Suppressor macrophage treated with lipopolysaccharide for 1 hour (primary cell): ENCODE measurements at regions not wholly inside any gene's neighbourhood (a gene's known extent, or its start where the extent isn't known, plus 50 kb on each side); places are given as distances from the start of the nearest gene placed in this dataset.

Experiments
- DNase-seq, 3 donors: peaks; one replicate each; pipeline ENCODE4 v3.0.0-alpha.2; 2020 to 2022

DNA sequence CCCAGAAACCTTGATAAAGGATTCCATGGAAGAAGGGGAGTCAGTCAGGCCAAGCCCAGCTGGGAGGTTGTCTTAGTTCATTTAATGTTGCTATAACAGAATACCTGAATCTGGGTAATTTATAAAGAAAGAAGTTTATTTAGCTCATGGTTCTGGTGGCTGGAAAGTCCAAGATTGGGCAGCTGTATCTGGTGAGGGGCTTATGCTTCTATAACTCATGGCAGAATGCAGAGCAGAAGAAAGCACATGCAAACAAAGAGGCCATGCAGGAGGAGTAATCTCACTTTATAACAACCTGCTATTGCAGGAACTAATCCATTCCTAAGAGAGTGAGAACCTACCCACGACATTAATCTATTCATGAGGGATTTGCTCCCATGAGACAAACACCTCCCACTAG lies 54.2 kb upstream of the ANKRD1 start:
- DNase-seq, result no peak

DNA sequence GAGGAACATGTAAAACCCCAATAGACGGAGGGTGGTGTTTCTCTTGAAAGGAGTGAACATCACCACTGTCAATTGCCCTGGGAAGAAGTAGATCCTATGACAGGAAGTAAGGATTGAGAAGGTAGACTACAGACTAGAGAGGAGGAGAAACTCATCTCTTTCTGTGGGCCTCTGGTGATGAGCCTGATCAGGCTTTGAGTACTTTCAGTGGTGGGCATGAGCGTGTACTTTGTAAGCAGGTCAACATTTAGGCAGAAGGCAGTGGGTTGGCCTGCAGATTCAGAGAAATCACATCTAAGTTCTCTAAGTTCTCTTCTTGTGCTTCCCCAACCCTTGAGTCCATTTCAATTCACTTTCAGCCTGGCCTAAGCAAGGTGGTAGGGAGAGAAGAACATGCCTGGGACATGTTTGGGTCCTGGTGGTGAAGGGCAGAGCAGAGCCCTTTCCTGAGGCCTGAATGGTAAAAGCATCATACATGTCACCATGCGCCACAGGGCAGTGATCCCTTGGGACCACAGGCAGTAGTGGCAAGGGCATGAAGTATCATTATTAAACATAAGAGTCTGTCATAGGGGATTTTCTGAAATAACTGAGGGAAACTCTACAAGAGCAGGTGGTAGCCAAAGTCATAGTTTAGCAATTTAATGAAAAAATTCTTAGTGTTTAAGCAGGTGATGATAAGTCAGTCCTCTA lies 56.4 kb upstream of the ANKRD1 start:
- DNase-seq, result peak in 1 of 3 donors; percentile 8

DNA sequence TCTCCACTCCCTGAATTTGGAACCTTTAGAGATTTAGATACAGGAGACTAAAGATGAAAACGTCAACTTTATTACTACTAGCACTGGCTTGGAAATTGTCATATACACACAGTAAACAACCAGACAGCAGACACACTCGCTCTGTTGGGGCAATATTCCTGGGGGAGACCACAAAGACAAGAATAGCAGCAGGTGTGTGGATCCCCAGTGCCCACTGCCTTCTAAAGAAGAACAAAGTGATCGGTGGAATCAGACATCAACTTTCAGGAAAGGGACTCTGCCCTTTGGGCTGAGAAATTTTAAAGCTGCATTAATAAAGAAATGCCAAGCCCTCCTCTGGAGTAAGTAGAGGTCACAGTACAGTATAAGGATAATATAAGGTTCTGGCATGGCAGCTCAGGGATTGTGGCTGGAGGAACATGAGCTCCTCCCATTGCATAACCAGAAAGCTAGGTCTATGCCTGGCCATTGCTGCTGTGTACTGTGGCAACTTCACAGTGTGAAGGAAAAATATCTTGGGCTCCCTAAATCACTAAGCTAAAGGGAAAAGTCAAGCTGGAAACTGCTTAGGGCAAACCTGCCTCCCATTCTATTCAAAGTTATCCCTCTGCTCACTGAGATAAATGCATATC lies 57.1 kb upstream of the ANKRD1 start:
- peak in 1 of 3 donors; percentile 13 for DNase-seq

DNA sequence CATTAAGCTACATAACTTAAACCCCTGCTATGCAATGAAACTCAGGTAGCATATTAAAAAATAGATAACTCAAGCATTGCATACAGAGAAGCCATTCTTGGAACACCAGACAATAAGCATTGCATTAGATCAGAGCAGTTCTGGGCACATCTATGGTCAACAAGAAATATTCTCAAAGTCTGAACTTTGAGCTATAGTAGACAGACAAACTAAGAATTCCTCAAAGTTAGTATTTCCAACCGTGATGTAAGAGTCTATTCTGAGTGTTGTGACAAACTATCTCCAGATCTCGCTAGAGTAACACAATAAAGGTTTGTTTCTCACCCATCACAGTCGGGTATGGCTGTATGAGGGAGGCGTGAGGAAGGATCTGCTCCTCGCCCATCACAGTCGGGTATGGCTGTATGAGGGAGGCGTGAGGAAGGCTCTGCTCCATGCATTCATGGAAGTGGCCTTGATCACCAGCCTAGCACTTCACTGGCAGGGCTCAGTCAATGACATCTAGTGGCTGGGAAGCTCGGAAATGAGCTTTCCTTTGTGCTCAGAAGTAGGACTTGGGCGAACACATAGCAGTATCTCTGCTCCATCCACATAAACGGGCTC lies 61.6 kb upstream of the ANKRD1 start:
- DNase-seq, result peak in 1 of 3 donors; percentile 14

DNA sequence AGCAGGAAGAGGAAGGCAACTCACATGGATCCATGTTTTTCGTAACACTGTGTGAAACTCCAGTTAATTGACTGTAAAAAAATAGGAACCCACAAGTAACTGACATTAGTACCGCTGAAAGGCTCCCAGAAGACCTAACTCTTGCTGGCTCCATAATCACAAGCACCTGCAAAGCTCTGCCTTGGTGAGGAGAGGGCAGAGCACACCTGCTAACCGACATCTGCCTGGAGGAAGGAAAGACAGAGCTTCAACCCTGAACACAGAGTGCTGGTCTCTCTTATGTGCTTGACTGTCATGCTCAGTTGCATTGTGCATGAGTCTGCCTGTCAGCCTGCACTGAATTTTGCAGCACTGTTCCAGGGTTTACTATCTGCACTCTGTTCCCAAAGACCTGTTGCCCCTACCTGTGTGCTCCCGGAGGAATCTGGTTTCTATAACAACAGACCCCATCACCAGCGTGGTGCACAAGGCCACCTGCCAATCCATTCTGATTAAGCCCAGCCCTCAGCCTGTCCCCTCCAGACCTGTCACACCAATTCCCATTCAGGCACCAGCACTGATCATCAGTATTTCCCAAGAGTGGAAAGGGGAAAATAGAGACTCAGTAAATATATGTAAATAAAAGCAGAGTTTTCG lies 63.1 kb upstream of the ANKRD1 start:
- DNase-seq, result peak in 1 of 3 donors; percentile 23

DNA sequence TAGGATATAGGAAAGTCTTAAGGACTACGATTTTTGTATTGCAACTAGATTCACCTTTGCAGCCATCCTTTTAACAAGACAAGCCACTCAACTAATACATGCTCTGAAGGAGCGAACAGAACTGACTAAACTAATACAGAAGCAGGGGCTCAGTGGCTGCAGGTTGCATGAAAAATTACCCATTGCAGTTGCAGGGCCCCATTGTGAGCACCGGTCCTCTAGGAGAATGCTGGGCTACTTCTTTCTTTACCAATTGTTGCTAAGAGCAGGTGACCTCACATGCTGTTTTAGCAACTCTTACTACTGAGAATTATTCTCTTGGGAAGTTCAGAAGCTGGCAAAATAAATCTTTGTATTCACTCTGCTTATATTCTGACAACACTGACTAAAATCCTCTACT lies 64.0 kb upstream of the ANKRD1 start:
- peak in 1 of 3 donors; percentile 3 for DNase-seq

DNA sequence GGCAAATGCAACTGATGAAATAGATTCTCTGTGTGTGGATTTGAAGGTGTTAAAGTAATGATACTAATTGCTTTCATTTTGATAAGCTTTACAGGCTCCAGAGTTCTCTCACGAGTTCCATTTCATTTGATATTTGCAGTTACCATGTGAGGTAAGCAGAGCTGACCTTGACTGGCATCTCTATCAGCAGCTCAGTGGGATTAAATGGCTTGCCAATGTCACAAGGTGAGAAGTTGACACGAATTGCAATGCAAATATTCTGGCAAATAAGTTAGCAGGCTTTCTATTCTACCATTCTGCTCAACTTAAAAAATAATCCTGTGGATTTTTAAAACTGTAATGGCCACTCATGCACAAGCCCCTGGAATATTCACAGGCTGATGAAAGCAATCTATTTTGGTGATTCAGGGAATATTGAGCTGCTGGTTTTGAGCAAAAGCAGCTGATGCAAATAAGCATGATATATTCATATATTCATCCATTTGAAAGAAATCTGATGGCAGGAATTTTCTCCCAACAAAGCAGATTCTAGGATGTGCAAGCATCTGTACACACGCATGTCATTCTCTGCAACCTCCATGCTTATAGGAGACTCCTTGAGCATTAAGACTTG lies 64.5 kb upstream of the ANKRD1 start:
- DNase-seq, result peak in 1 of 3 donors; percentile 8

DNA sequence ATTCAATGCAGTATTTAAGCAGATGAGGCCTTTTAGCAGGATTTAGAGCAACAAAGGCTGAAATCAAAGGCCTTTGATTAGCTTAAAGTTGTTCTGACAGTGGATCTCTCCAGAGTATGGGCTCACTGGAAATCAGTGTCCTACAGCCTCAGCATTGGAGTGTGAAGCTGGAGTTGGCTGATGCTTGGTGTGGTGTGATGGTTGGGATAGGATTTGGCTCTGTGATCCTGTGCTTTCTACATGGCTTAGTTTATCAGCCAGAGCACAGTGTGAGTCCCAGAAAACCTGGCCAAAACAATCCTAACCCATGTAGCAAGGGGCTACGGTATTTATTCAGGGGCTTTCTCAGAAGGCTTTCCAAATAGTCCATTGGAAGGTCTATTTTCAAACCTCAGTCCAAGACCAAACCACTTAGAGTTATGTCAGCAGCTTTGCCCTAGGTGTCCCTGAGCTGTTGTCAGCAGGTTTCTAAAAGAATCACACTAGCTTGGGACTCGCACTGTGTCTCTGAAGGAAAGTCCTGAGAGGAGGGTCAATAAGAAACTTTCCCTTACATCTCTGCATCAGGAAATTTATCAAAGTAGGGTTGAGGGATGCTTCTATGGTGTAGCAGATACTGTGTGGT lies 65.4 kb upstream of the ANKRD1 start:
- DNase-seq, result peak in 1 of 3 donors; percentile 16

DNA sequence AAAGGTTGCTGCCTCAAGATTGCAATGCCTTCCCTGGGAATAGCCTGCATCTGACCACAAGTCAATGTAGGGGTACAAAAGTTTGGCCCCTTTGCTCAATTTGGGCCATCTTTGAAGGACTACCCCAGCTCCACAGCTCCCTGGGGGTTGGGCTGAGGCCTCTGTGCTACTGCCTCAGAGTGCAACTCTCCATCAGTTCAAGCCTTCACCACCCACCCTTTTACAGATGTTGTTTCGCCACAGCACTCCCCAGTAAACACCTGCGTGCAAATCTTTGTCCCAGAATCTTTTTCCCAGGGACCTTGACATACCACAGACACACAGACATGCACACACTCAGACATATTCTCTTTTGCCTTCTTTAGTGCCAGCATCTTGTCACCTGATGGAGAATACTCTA lies 66.0 kb upstream of the ANKRD1 start:
- peak in 1 of 3 donors; percentile 5 for DNase-seq

DNA sequence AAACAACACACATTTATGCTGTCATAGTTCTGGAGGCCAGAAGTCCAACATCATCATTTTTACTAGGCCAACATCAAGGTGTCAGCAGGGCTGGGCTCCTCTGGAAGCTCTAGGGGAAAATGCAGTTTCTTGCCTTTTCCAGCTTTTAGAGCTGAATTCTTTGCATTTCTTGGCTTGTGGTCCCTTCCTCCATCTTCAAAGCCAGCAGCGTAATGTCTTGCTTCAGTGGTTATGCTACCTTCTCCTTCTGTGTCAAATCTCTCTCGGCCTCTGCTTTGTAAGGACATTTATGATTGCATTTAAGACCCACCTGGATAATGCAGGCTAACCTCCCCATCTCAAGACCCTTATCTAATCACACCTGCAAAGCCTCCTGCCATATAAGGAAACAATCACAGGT lies 66.5 kb upstream of the ANKRD1 start:
- peak in 1 of 3 donors; percentile 16 for DNase-seq

DNA sequence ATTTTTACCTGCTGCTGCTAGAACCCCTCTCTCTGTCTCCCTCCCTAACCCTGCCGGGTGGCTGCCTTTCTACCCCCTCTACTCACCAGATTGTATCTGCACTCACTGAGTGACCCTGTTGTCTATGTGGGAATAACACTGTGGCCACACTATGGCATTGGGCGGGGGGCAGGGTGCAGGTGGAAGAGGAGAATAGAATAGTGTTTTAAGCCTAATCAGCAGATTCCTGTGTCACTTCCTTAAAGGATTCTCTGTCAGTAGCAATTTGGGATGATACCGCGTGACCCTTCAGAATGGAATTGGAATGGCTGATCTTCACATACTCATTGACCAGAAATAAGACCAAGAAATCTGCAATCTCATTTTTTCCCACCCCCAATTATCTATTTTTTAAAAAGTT lies 67.1 kb upstream of the ANKRD1 start:
- DNase-seq, result no peak

DNA sequence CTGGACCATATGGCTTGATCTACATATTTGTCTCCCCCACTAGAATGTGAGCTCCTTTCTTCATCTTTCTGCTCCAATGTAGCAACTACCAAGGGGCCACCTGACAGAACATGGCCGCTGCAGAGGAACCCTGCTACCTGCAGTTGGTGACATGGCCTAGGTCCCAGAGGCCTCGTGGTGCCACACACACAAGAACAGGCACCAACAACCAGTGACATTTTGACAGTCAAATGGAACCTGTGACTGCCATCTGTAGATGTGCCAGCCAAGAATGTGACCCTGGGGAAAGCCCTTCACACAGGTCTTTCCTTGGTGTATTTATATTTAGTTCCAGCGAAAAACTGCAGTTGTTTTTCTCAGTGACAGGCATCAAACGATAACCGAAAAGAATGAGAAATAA lies 67.9 kb upstream of the ANKRD1 start:
- no peak for DNase-seq

DNA sequence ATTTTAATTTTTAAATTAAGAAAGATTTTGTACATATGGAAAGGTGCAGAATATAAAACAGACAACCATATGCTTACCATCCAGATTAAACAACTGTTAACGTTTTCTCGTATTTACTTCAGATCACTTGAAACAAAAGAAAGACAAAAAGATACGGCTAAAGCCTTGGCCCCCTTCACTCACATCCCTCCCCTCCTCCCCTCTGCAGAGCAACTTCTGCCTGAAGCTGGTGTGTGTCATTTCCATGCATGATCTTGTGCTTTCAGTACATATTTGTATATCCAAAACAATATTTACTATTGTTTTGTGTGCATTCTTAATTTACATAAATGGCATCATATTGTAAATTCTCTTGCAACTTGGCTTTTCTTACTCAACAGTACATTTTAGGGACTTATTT lies 68.5 kb upstream of the ANKRD1 start:
- DNase-seq, result no peak

DNA sequence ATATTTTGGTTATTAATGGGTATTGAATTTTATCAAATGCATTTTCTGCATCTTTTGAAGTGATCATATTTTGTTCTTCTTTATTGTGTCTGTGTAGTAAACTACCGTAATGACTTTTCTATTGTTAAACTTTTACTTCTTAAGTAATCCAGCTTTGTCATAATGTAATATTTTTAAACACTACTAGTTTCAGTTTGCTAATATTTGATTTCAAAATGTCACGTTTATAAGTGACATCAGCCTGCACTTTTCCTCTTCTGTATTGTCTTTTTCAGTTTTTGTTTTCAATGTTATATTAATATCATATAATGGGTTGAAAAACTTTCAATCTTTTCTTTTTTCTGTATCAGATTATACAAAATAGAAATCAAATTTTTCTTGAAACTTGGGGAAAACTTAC lies 71.6 kb upstream of the ANKRD1 start:
- DNase-seq, result peak in 2 of 3 donors; percentile 65

DNA sequence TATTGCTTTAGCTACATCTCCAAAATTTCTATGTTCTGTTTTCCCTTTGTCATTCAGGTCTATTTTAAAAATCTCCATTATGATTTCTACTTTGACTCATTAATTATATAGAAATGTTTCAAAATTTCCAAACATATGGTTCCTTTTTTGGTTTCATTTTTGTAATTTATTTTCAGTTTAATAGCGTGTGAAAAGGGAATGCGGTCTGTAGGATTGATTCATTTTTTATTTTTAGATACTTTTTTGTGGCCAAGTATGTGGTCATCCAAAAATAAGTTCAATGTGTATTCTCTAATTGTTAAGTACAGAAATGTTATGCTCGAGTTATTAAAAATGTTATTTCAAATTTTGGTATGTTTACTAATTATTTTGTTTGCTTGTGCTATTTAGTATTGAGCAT lies 72.5 kb upstream of the ANKRD1 start:
- DNase-seq, result peak; percentile 25 to 89 (median 87)

DNA sequence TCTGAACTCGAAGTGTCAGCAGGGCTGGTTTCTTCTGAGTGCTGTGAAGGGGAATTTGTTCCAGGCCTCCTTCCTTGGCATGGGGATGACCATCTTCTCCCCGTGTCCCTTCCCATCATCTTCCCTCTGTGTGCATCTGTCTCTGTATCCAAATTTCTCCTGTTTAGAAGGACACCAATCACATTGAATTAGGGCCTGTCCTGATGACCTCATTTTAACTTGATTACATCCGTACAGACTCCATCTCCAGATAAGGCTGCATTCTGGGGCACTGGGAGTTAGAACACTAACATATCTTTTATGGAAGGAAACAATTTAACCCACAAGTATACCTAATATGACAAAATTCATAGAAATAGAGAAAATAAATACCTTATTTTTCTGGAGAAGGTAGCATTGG lies 76.8 kb upstream of the ANKRD1 start:
- no peak for DNase-seq

DNA sequence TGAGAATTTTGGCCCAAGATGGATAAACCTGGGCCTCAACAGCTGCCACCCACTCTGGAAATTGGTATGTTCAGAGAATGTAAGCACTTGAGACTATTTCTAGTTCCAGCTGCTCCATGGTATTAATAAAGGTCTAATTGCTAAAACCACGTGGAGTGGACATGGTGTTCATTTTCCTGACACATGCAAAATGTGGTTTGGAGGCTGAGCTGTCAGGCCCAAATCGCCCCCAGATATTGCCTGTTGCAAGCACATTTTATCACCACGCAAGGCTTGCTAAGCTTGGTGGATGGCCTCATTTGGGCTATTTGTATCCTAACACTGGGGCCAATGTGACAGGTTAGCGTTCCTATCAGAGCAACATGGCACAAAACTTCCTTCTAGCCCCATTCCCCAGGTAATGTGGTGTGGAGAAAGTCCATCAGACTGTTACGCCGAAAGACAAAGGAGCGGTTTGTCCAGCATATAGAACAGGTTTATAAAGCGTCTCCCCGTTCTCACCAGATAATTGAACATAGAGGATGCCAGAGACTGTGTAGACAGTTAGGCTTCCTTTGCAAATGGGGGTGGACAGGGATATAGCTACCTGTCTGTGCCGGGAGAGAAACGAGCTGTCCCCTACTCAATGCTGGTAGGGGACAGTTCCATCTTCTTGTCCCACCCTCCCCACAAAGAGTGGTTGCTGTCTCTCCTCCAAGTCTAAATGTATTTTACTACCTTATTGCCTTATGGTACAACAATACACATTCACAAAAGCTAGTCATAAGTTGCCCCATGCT lies 78.0 kb upstream of the ANKRD1 start:
- peak; percentile 45 to 46 (median 45) for DNase-seq

DNA sequence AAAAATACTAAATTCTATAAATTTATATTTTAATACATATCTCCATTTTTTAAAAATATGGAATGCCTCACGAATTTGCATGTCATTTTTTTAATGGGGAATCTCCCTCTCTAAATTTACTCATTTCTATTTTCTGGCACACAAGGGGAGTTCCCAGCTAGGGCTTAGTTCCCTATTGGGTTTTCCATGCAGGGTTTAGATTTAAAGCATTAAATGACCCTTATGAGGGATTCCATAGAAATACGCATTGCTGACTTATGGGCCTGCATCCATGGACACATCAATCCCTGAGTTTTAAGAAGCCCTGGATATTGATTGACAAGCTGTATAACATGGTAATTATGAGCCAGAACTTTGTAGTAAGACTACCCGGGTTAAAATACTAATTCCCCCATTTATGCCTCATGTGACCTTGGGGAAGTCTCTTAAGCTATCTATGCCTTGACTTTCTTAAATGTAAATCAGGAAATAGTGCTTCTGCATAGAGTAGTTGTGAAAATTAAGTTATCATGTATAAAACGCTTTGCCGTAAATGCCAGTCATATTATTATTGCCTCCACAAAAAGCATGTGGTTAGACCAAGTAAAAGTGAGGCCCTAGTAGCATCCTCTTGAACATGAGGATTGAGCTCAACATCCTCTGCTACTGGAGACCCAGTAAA lies 78.8 kb upstream of the ANKRD1 start:
- DNase-seq, result peak; percentile 82 to 92 (median 89)

DNA sequence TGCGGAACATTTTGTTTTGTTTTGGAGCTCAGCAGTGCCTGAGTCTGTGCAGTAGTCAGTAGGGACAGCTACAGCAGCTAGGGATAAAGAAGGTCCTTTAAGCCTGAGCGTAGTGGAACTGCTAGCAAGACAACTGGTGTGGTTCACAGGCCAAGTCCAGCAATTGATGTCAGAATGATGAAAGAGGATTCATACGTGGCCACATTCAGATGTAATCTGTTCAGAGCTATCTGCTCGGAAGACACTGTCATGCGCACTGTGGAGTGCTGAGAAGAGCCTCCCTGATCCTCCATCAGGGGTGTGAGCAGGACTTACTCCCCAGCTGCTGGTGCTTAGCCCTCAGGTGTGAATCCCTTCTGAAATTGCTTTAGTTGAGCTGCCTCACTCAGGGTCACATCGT lies 79.6 kb upstream of the ANKRD1 start:
- no peak for DNase-seq

DNA sequence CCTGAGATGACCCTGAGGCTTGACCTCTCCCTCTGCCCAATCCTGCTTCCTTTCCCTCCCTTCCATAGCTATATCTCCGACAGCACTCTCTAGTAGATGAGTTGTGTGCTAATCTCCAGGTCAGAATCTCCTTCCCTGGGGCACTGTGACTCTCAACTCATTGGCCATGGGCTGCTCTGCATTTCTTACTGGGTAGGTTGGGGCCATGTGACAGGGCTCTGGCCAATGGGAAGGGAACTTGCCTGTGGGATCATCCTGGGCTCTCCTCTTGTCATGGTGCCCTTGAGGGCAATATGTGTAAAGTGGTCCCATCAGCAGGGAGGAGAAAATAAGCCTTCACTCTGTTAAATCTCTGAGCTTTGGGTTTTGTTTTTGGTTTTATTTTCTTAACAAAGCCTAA lies 80.1 kb upstream of the ANKRD1 start:
- DNase-seq, result peak in 1 of 3 donors; percentile 31

DNA sequence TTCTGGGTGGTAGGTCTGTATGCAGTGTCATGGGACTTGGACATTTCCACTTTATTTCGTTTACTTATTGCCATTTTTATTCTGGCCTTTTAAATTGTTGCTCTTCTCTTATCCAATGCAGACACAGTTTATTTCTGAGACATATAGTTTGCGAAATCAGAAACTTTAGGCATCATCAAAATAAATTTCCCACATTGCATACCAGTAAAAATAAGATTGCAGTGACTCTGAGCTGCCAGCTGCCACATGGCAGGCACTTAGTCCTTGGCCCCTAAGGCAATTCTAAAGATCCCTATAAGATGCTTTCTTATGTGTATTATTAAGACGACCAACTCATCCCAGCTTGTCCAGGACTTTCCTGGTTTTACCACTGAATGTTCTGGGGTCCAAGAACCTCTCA lies 81.8 kb upstream of the ANKRD1 start:
- DNase-seq, result peak; percentile 57 to 85 (median 78)
